DMS53 treated with DMSO at 0.1 percent for 48 hours (cell line): ENCODE measurements at regions not wholly inside any gene's neighbourhood (a gene's known extent, or its start where the extent isn't known, plus 50 kb on each side); places are given as distances from the start of the nearest gene placed in this dataset.
"Not testable (repeated sequence)": the region's sequence is repeated elsewhere in the genome, so short reads cannot be mapped to it uniquely, and the experiment has no call there.

ENCODE experiments used
- DNase-seq: peaks from one replicate; lab custom pipeline; 2025; ENCODE audit not compliant: unreplicated experiment; lab: John Stamatoyannopoulos, UW

DNA sequence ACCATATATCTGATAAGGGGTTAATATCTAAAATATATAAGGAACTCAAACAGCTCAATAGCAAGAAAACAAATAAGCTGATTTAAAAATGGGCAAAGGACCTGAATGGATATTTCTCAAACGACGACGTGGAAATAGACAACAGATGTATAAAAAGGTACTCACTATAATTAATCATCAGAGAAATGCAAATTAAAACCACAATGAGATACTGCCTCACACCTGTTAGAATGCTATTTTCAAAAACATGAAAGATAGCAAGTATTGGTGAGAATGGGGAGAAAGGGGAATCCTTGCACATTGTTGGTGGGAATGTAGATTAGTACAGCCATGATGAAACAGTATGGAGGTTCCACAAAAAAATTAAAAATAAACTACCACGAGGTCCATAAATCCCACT is 163.2 kb downstream of the DKK1 start:
- DNase-seq, result no peak

DNA sequence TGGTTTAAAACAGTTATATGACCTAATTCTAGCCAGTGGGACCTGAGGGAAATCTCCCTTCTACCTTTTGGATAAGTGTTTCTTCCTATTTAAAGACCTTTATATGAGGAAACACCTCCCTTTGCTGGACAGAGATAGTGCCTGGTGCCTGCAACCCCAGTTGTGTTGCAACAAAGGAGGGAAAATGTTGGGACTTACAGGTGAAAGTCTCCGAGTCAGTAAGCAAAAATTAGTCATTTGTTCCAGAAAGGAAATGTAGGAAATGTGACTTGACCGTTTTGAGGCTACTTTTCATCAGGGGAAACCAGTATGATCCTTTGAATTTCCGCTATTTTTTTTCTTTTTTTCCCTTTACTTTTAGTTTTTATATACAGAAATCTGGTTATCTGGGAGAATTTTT is 165.5 kb downstream of the DKK1 start:
- no peak for DNase-seq

GRCh38 chr10:52481986-52482555 is 168.0 kb downstream of the DKK1 start:
- DNase-seq, result no peak

GRCh38 chr10:52483587-52483986 is 169.5 kb downstream of the DKK1 start:
- no peak for DNase-seq

GRCh38 chr10:52484206-52485065 is 170.4 kb downstream of the DKK1 start:
- DNase-seq, result no peak

GRCh38 chr10:52485462-52485861 is 171.4 kb downstream of the DKK1 start:
- no peak for DNase-seq

DNA sequence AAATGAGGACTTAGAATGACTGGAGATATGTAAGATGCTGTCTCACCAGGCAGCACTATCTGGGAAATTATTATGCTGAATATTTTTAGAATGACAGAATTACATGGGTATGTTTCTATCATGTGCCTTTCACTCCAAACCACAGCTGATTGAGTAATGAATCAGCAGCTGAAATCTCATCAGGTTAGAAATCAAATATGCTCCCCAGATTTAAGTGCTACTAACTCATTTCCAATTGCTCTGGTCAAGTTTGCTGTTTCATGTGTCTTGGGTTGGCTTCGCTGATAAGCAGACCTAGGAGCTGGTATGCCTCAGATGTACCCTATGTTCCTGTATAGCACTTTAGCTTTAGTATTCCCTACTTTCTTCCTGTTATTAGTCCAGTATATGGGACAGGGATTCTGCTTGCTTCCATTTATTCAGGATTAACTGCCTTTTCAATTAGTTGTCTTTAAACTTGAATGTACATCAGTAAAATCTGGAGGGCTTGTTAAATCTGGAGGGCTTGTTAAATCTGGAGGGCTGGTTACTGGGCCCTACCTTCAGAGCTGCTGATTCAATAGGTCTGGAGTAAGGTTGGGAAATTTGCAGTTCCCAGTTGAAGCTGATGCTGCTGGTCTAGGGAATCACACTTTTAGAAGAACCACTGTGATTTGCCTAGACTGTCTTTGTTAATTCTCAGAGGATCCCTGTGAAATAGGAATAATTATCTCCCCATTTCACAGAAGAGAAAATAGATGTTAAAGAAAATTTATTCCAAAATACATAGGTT is 172.9 kb downstream of the DKK1 start:
- no peak for DNase-seq

GRCh38 chr10:52488606-52489485 is 174.8 kb downstream of the DKK1 start:
- peak; percentile 30 for DNase-seq

DNA sequence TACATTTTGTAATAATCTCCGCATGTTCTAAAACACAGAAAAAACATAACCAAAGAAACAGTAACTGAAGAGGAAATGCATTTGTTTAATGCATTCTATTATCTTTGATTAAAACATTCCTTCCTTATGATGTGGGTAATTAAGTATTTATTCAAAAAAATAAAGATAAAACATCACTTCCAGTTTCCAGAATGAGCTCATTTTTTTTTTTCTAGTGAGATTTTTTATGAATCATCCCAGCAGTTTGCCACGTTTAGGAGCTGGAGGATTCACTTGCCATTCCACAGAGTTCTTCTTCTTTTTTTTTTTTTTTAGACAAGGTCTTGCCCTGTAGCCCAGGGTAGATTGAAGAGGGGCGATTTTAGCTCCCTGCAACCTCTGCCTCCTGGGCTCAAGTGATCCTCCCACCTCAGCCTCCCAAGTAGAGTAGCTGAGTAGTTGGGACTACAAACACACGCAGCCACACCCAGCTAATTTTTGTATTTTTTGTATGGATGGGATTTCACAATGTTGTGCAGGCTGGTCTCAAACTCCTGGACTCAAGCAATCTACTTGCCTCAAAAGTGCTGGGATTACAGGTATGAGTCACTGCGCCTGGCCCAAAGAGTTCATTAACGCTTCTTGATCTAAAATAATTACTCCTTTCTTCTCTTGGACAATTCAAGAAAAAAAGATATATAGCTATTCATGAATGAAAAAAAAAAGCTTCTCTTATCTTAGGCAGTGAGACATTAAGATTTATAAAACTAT is 177.3 kb downstream of the DKK1 start:
- no peak for DNase-seq

GRCh38 chr10:52499281-52499680 is 185.2 kb downstream of the DKK1 start:
- no peak for DNase-seq

DNA sequence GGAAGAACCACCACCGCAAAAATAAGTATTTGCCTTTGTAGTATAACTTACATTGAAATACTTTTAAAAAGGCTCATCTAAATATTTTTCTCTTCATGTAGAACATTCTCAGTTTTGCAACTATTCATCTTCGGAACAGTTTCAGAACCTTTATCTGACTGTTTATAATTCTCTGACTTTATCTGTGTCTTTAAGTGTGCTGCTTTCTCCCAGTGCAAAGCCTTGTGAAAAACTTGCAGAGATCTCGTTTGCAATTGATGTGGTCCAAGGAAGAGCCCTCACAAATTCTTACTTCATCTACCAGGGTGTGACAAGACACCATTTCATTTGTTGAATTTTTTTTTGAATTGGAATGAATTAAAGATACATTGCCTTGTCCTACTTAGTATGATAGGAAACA is 186.4 kb downstream of the DKK1 start:
- no peak for DNase-seq

DNA sequence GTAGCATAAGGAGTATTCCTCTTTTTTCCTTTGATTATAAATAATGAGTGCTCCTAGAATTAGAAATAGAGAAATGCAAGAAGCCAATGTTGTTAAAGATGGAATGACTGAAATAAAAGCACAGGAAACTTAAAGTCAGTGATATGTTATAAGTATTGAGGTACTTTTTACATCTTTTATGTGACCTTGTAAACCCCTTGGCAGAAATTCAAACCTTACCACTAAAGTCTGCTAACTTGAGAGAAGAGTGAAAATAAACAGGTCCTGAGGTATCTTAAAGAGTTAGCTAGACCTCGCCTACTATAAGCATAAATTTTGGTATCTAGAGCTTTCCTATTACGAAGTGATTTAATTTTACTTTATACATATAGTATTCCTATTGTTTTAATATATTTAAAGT is 188.2 kb downstream of the DKK1 start:
- no peak for DNase-seq

DNA sequence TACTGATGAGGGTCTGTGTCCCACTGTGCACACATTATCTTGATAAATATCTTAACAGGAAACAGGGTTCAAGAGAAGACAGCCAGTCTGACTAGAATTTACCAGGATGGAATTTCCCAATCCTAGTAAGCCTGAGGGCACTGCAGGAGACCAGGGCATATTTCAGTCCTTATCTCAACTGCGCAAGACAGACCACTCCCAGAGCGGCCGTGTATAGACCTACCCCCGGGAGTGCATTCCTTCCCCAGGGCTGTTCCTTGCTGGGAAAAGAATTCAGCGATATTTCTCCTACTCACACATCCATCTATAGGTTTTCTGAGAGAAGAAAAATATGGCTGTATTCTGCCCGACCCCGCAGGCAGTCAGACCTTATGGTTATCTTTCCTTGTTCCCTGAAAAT is 191.3 kb downstream of the DKK1 start:
- DNase-seq, result not testable (repeated sequence)

DNA sequence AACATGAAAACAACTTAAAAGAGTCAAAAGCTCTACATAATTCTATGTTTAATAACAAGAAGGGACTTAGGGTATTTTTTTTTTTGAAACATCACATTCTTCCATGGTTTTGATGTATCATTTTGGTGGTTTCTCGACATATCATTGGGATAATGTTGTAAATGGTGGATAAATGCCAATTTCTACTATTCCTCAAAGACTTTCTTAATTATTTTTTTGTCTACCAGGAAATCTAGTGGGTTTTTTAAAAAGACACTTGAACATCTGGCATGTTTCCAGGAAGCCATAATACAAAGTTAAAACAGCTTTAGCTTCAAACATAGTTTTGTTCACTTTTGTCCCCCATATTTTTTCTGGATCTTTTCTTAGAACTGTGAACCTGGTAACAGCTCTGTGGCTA is 200.4 kb downstream of the DKK1 start:
- no peak for DNase-seq

DNA sequence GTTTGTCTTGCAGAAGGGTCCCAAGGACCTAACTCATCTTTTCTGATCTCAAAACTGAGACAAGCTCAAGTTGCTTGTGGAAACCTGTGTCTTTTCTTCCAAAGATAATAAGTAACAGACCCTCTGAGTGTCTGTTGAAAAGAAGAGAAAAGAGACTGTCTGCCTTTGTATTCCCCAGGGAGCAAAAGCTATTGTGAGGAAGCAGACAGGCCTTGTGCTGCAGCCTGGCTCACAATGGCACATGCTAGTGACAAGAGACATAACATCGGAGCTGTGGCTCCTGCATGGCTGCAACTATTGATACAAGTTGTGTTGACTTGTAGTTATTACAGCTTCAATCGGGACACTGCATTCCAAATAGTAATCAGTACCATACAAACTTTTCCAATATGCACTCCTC is 202.9 kb downstream of the DKK1 start:
- DNase-seq, result no peak

DNA sequence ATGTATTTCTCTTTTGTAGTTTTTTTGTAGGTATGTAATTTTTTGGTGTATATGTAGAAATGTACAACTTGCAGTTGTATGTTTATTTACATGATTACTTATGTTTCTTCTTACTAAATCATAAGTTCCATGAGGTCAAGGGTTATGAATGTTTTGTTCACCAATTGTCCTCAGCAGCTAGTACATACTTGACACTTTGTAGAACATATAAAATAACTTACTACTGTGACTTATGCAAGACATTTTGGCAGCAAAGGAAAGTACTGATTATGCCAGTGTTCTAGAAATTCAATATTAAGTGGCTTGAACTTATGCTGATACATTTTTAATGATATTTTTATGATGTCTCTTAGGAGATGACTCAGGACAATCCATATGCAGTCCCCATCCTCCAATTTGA is 209.6 kb downstream of the DKK1 start:
- DNase-seq, result no peak

GRCh38 chr10:52525761-52526160 is 211.7 kb downstream of the DKK1 start:
- DNase-seq, result no peak

DNA sequence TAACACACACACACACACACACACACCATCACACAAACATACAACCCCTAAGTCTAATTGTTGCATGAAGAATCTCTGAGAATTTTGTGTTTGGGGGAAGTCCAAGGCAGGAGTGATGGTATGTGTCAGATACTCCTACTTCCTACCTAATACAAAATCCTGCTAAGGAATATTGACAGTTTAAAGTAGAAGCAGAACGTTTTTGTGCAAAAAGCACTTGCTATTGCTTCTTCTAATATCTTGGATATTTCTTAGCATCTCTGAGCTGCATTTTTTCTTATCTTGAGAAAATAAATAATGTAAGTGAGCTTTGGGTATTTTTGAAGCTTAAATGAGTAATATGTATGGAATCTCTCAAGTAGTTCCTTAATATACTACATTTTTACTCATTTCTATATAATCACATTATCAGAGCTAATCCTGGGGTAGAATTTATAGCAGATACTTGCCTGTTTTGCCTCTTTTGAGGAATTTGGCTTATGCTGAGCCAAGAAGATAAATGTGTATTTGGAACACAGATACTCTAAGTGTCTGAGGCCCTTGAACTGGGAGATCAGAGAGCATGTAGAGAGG is 212.3 kb downstream of the DKK1 start:
- DNase-seq, result no peak

GRCh38 chr10:52532650-52533290 is 218.7 kb downstream of the DKK1 start:
- DNase-seq, result no peak

DNA sequence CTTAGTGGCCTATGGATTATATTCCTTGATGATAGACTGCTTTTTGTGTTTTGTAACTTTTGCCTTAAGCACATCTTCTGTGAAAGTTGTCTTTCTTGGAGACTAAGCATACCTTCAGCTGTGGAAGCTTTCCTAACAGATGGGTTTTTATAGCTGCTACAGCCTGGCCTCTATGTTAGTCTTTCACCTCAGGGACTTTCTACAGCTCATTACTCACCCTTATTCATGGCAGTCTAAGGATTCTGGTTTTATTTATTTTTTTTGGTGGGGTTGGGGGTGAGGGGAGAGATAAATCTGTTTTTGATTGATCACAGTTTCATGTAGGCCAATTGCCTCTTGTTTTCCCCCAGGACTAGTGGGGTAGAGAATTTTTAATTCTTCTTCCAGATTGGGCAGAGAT is 219.9 kb downstream of the DKK1 start:
- DNase-seq, result no peak
